SK-N-SH (cell line): ENCODE measurements at regions not wholly inside any gene's neighbourhood (a gene's known extent, or its start where the extent isn't known, plus 50 kb on each side); places are given as distances from the start of the nearest gene placed in this dataset.

Experiments
- CTCF ChIA-PET: fragments of 300-600, 350-600 bp; formaldehyde crosslinking; extraction: SDS; loops from one replicate; lab custom pipeline; 2021; lab: Yijun Ruan, JAX
- POLR2A ChIA-PET: fragments of 350-600 bp; sonication (Branson Sonifier 250); formaldehyde crosslinking; extraction: SDS; loops from one replicate; lab custom pipeline; 2020; ENCODE audit warnings: antibody characterized with exemption, inconsistent platforms; lab: Yijun Ruan, JAX
- DNase-seq: peaks from one replicate; pipeline ENCODE4 v3.0.0; 2012
- H2AFZ ChIP-seq: fragments of 200-600 bp; sonication (generic); 2 replicates; pipeline ENCODE4 v1.8.1; 2016; ENCODE audit warnings: antibody characterized with exemption, mild to moderate bottlenecking, low read depth
- H3F3A ChIP-seq: fragments of 200-600 bp; sonication (generic); replicated peaks from 2 replicates; pipeline ENCODE3; 2016; ENCODE audit warnings: antibody characterized with exemption, mild to moderate bottlenecking; ENCODE audit not compliant: insufficient read depth
- H3K27ac ChIP-seq, 2 experiments: fragments of 200-500 bp in 1 of 2; fragments of 200-600 bp in 1 of 2; sonication (Bioruptor generic) in 1 of 2; sonication (generic), shearing (Covaris generic) in 1 of 2; 2 replicates each; pipeline versions ENCODE4 v1.5.1 to v1.6.1; 2014 to 2016; ENCODE audit warnings: low read depth in 2 of 2, inconsistent platforms in 1 of 2, low read length in 1 of 2, mild to moderate bottlenecking in 1 of 2, mixed read lengths in 1 of 2
- H3K27me3 ChIP-seq: fragments of 200-600 bp; sonication (generic), shearing (Covaris generic); 2 replicates; pipeline ENCODE4 v1.6.1; 2016; ENCODE audit warnings: mixed run types; ENCODE audit not compliant: insufficient read depth
- H3K36me3 ChIP-seq, 2 experiments: fragments of 200-500 bp in 1 of 2; fragments of 200-600 bp in 1 of 2; sonication (Bioruptor generic) in 1 of 2; sonication (generic) in 1 of 2; replicated peaks in 1 of 2; 2 replicates each; pipeline versions ENCODE3 to v1.5.1; 2014 to 2016; ENCODE audit warnings: low read length in 1 of 2, mild to moderate bottlenecking in 1 of 2; ENCODE audit not compliant: insufficient read depth in 2 of 2, control insufficient read depth in 1 of 2
- H3K4me1 ChIP-seq, 2 experiments: fragments of 200-500 bp in 1 of 2; fragments of 200-600 bp in 1 of 2; sonication (Bioruptor generic) in 1 of 2; sonication (generic), shearing (Covaris generic) in 1 of 2; 2 replicates each; pipeline versions ENCODE4 v1.5.1 to v1.6.1; 2014 to 2016; ENCODE audit warnings: low read depth in 1 of 2, low read length in 1 of 2, mixed run types in 1 of 2; ENCODE audit not compliant: insufficient read depth in 2 of 2, control insufficient read depth in 1 of 2
- H3K4me2 ChIP-seq: fragments of 200-600 bp; sonication (generic), shearing (Covaris generic); 2 replicates; pipeline ENCODE4 v1.6.1; 2017; ENCODE audit warnings: mixed run types
- H3K4me3 ChIP-seq, 2 experiments: fragments of 200-500 bp in 1 of 2; fragments of 200-600 bp in 1 of 2; sonication (Bioruptor generic) in 1 of 2; sonication (generic), shearing (Covaris generic) in 1 of 2; 2 replicates each; pipeline versions ENCODE4 v1.5.1 to v1.8.1; 2014 to 2016; ENCODE audit warnings: low read depth in 2 of 2, inconsistent platforms in 1 of 2, low read length in 1 of 2, mild to moderate bottlenecking in 1 of 2, mixed read lengths in 1 of 2, moderate library complexity in 1 of 2
- H3K79me2 ChIP-seq: fragments of 200-600 bp; sonication (generic); 2 replicates; pipeline ENCODE4 v1.8.1; 2017; ENCODE audit warnings: mild to moderate bottlenecking; ENCODE audit not compliant: insufficient read depth
- H3K9ac ChIP-seq: fragments of 200-600 bp; sonication (generic); 2 replicates; pipeline ENCODE4 v1.6.1; 2017; ENCODE audit warnings: mixed run types
- H3K9me2 ChIP-seq: fragments of 200-600 bp; sonication (generic); 2 replicates; pipeline ENCODE4 v1.6.1; 2017; ENCODE audit warnings: mixed run types
- H3K9me3 ChIP-seq: fragments of 200-600 bp; sonication (generic); 2 replicates; pipeline ENCODE4 v1.6.1; 2017; ENCODE audit warnings: mixed run types, mild to moderate bottlenecking, moderate library complexity
- H4K20me1 ChIP-seq: fragments of 200-600 bp; sonication (generic); 2 replicates; pipeline ENCODE4 v1.6.1; 2017; ENCODE audit warnings: mild to moderate bottlenecking, mixed run types; ENCODE audit not compliant: insufficient read depth
- CHD2 ChIP-seq: fragments of 150-350 bp; IDR thresholded peaks from 2 replicates; pipeline ENCODE4 v1.6.1; 2018; ENCODE audit warnings: low read length; ENCODE audit not compliant: partially characterized antibody
- ELF1 ChIP-seq: IDR thresholded peaks from 2 replicates; pipeline ENCODE4 v1.4.0; 2012
- EP300 ChIP-seq, 2 experiments: IDR thresholded peaks; 2 replicates each; pipeline versions ENCODE4 v1.4.0 to v1.6.1; 2012; ENCODE audit warnings: borderline replicate concordance in 1 of 2, low read depth in 1 of 2, low read length in 1 of 2
- EZH2phosphoT487 ChIP-seq: fragments of 200-600 bp; sonication (generic); IDR thresholded peaks from 2 replicates; pipeline ENCODE4 v1.6.1; 2017; ENCODE audit warnings: low read depth, mixed run types, mild to moderate bottlenecking, antibody characterized with exemption, moderate library complexity, borderline replicate concordance
- FOXM1 ChIP-seq: IDR thresholded peaks from 2 replicates; pipeline ENCODE4 v1.4.0; 2012; ENCODE audit warnings: low read depth, mild to moderate bottlenecking
- GABPA ChIP-seq: IDR thresholded peaks from 2 replicates; pipeline ENCODE4 v1.4.0; 2012; ENCODE audit warnings: low read depth, mild to moderate bottlenecking
- GATA2 ChIP-seq: sonication (generic); formaldehyde crosslinking; IDR thresholded peaks from 2 replicates; pipeline ENCODE4 v1.5.0; 2020; ENCODE audit warnings: mild to moderate bottlenecking, missing genetic modification reagents
- JUND ChIP-seq: IDR thresholded peaks from 2 replicates; pipeline ENCODE4 v1.4.0; 2012
- MEF2A ChIP-seq: IDR thresholded peaks from 2 replicates; pipeline ENCODE4 v1.4.0; 2012; ENCODE audit warnings: low read depth, borderline replicate concordance
- MXI1 ChIP-seq: IDR thresholded peaks from 2 replicates; pipeline ENCODE4 v1.6.1; 2012; ENCODE audit warnings: mild to moderate bottlenecking, low read depth, low read length, improper control_type of control experiment
- PBX3 ChIP-seq: IDR thresholded peaks from 2 replicates; pipeline ENCODE4; 2012
- POLR2AphosphoS5 ChIP-seq: IDR thresholded peaks from 2 replicates; pipeline ENCODE4 v1.6.1; 2012; ENCODE audit warnings: low read depth, low read length
- RAD21 ChIP-seq: IDR thresholded peaks from 2 replicates; pipeline ENCODE4 v1.6.1; 2012; ENCODE audit warnings: mild to moderate bottlenecking, low read length
- RCOR1 ChIP-seq: fragments of 150-350 bp; IDR thresholded peaks from 2 replicates; pipeline ENCODE4 v1.6.1; 2017; ENCODE audit warnings: antibody characterized with exemption, low read length
- RXRA ChIP-seq: IDR thresholded peaks from 2 replicates; pipeline ENCODE4 v1.4.0; 2012; ENCODE audit warnings: low read depth, mild to moderate bottlenecking, borderline replicate concordance
- SIN3A ChIP-seq: IDR thresholded peaks from 2 replicates; pipeline ENCODE4 v1.6.1; 2012; ENCODE audit warnings: low read depth, mild to moderate bottlenecking, low read length, moderate library complexity, borderline replicate concordance
- TCF12 ChIP-seq: IDR thresholded peaks from 2 replicates; pipeline ENCODE4 v1.4.0; 2012
- USF1 ChIP-seq: IDR thresholded peaks from 2 replicates; pipeline ENCODE4 v1.4.0; 2012; ENCODE audit warnings: low read depth, borderline replicate concordance
- WGBS: methylation state at CpG from one replicate; pipeline ENCODE4 v1.1.6; 2017; ENCODE audit warnings: low lambda C conversion rate; 5-methylcytosine and 5-hydroxymethylcytosine counted together

GRCh38 chr13:23947893-23948292 is 50.6 kb upstream of the C1QTNF9B start:
- Histone ChIP-seq H3F3A (no peaks in the 10 kb centered on the region), H3K27me3 (no peaks in the 10 kb centered on the region), H3K9me2 (no peaks in the 10 kb centered on the region), H4K20me1 (no peaks in the 10 kb centered on the region), H2AFZ (no peak overlapping the region), H3K4me1 (no peaks in the 10 kb centered on the region; a peak in 1 of 4 replicates), H3K4me3 (no peak overlapping the region), H3K4me2 (no peak overlapping the region), H3K9ac (no peak overlapping the region), H3K9me3 (no peaks in the 10 kb centered on the region; the same call in 1 of the 2 replicates), H3K36me3 (no peaks in the 10 kb centered on the region), H3K27ac (no peak overlapping the region), H3K79me2 (no peaks in the 10 kb centered on the region)
- WGBS = 63% methylated on average over 4 of the region's 8 CpGs
- ChIA-PET POLR2A (no interaction called here), CTCF (interaction anchor here (6.2 kb wide), 1 partner anchor 12 kb away, joined by 34 read pairs; no protein-coding TSS in a partner anchor)
- TF ChIP-seq FOXM1 = no peak
- TF ChIP-seq RAD21 = no peak
- TF ChIP-seq ELF1 = no peak
- TF ChIP-seq EP300 (IDR thresholded peaks at IDR 0.05; ENCODE audit: borderline replicate concordance in 1 of 2, low read depth in 1 of 2, low read length in 1 of 2) = no peak
- TF ChIP-seq GATA2 (CRISPR knock-in tag) = no peak
- TF ChIP-seq JUND = no peak
- TF ChIP-seq GABPA = no peak
- no peak for TF ChIP-seq EZH2phosphoT487
- TF ChIP-seq CHD2 = no peak
- TF ChIP-seq MXI1 = no peak
- TF ChIP-seq RXRA = no peak
- DNase-seq = peak; percentile 13

GRCh38 chr13:23949200-23949599 is 51.9 kb upstream of the C1QTNF9B start:
- no peaks in the 10 kb centered on the region for H3K27me3 ChIP-seq
- H3K27ac ChIP-seq = no peak overlapping the region
- POLR2A ChIA-PET = no interaction called here
- no peaks in the 10 kb centered on the region for H3K79me2 ChIP-seq
- no peaks in the 10 kb centered on the region for H3F3A ChIP-seq
- no peak for DNase-seq
- no peaks in the 10 kb centered on the region for H3K36me3 ChIP-seq
- TF ChIP-seq CHD2 = no peak
- no peak for TF ChIP-seq POLR2AphosphoS5
- TF ChIP-seq USF1 = no peak
- TF ChIP-seq MEF2A = no peak
- TF ChIP-seq EZH2phosphoT487 = no peak
- no peak for TF ChIP-seq RCOR1
- no peak for TF ChIP-seq EP300 (IDR thresholded peaks at IDR 0.05; ENCODE audit: borderline replicate concordance in 1 of 2, low read depth in 1 of 2, low read length in 1 of 2)
- TF ChIP-seq TCF12 = no peak
- no peak for TF ChIP-seq JUND
- no peak for TF ChIP-seq RXRA
- no peak for TF ChIP-seq SIN3A
- no peak for TF ChIP-seq PBX3
- TF ChIP-seq GATA2 (CRISPR knock-in tag) = no peak
- H2AFZ ChIP-seq = no peak overlapping the region
- CTCF ChIA-PET = interaction anchor here (6.2 kb wide), 1 partner anchor 11 kb away, joined by 34 read pairs; no protein-coding TSS in a partner anchor
- no peaks in the 10 kb centered on the region for H4K20me1 ChIP-seq
- no peaks in the 10 kb centered on the region for H3K9me2 ChIP-seq
- WGBS = 81% methylated on average over 5 of the region's 7 CpGs
- H3K4me2 ChIP-seq = no peak overlapping the region
- no peak overlapping the region for H3K4me3 ChIP-seq
- H3K9ac ChIP-seq = no peak overlapping the region
- H3K9me3 ChIP-seq = no peaks in the 10 kb centered on the region
- no peaks in the 10 kb centered on the region; a peak in 1 of 4 replicates for H3K4me1 ChIP-seq
